ENCODE measurements at regions not wholly inside any gene's neighbourhood (a gene's known extent, or its start where the extent isn't known, plus 50 kb on each side); places are given as distances from the start of the nearest gene placed in this dataset.

DNA sequence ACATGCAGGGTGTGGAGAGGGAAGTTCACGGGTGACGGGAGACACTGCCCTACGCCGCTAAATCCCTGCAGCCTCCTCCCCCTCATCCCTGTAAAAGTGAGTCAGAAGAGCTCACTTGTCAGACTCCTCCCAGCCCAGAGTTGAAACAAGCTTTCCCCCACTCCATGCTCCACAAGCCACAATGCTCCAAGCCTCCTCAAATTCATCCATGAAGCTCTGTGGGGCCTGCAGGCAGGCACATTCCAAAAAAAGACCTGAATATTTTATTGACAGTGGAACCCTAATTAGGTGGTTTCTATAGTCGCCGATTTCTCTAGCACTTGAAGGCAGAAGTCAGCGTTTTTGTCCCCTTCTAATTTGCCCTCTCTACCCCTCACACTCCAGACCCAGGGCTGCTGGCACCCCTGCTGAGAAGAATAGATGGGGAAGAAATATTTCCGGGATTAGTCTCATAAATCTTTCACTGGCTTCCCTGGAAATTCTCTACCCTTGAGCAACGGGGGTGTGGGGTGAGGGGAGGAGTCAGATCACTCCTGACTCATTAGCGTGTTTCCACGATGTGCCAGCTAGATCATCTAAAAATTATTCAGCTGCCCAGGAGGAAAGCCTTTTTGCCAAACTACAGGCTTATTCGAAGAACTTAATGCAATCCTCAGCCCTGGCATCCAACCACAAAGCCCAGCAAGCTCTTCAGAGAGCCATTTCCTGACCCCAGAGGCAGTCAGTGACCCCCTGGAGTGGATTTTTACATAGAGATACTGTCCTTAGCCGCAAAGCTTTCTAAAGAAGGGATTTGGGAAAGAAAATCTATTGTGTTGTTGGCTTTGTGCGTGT is 97.1 kb downstream of the ENC1 start:
- peak; percentile 29 for TF ChIP-seq KDM4A (IDR thresholded peaks at IDR 0.05; ENCODE audit: low read depth, low read length, severe bottlenecking)
- TF ChIP-seq KDM1A (IDR thresholded peaks at IDR 0.05; ENCODE audit: borderline replicate concordance, low read length), result no peak
- TF ChIP-seq CBX5 (IDR thresholded peaks at IDR 0.05; ENCODE audit: low read depth, low read length), result no peak
- TF ChIP-seq, protein P1, sequence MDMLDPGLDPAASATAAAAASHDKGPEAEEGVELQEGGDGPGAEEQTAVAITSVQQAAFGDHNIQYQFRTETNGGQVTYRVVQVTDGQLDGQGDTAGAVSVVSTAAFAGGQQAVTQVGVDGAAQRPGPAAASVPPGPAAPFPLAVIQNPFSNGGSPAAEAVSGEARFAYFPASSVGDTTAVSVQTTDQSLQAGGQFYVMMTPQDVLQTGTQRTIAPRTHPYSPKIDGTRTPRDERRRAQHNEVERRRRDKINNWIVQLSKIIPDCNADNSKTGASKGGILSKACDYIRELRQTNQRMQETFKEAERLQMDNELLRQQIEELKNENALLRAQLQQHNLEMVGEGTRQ (IDR thresholded peaks at IDR 0.05; ENCODE audit: low read length), result no peak
- TF ChIP-seq EGR1 (IDR thresholded peaks at IDR 0.05; ENCODE audit: borderline replicate concordance, low read depth, low read length), result no peak
- no peak for TF ChIP-seq RAD21 (IDR thresholded peaks at IDR 0.05 in 1 of 2, conservative IDR thresholded peaks at IDR 0.05 in 1 of 2; ENCODE audit: low read depth in 2 of 2, low read length in 2 of 2)
- Histone ChIP-seq H4K8ac (ENCODE audit: extremely low read depth, insufficient read depth, low read length) (peak overlapping the region; percentile 77), H4K91ac (replicated peaks; ENCODE audit: insufficient read length, low read length) (peak overlapping the region; percentile 97), H3K18ac (ENCODE audit: extremely low read depth, low read length) (peak overlapping the region; percentile 95), H3K56ac (replicated peaks; ENCODE audit: insufficient read length, low read depth, low read length) (peak overlapping the region; percentile 47), H2BK12ac (ENCODE audit: low read depth, low read length) (peak overlapping the region; percentile 60; the same call in 1 of the 2 replicates), H3K4me1 (replicated peaks in 1 of 4; ENCODE audit: control insufficient read depth in 3 of 4, insufficient read depth in 4 of 4, low read length in 3 of 4) (peaks cover 2 to 10% (median 8%) of the 10 kb centered on the region in 4 experiments; a peak in 5 of 7 replicates), H3K23ac (ENCODE audit: insufficient read length) (no peak overlapping the region), H2BK20ac (ENCODE audit: low read length) (peak overlapping the region; percentile 89; the same call in 1 of the 2 replicates), H3K27ac (ENCODE audit: low read depth, low read length) (0 out of 2 replicates have a peak overlapping the region, but pooled peaks have one; percentile 10), H3K9ac (replicated peaks in 1 of 4; ENCODE audit: extremely low read depth in 1 of 4, low read depth in 3 of 4, low read length in 3 of 4) (no peak overlapping the region), H2AFZ (ENCODE audit: low read length) (no peak overlapping the region), H4K20me1 (replicated peaks in 1 of 2; ENCODE audit: control insufficient read depth in 1 of 2, insufficient read depth in 2 of 2, low read length in 2 of 2) (no peaks in the 10 kb centered on the region), H2BK5ac (ENCODE audit: low read depth, low read length) (peak overlapping the region; percentile 97; the same call in 1 of the 2 replicates), H3K4ac (replicated peaks; ENCODE audit: insufficient read length, low read depth, low read length) (peak overlapping the region; percentile 92), H3K14ac (ENCODE audit: insufficient read length) (no peak overlapping the region), H2AK5ac (ENCODE audit: low read depth, low read length) (no peak overlapping the region), H3K9me3 (ENCODE audit: insufficient read depth in 2 of 2, low read depth in 1 of 2, low read length in 1 of 2) (no peaks in the 10 kb centered on the region), H3K79me1 (ENCODE audit: low read depth, low read length) (no peaks in the 10 kb centered on the region), H3K27me3 (replicated peaks in 1 of 4; ENCODE audit: control insufficient read depth in 3 of 4, extremely low read depth in 1 of 4, insufficient read depth in 3 of 4, low read length in 3 of 4) (peaks cover 0 to 3% (median 0%) of the 10 kb centered on the region in 4 experiments; a peak in 1 of 7 replicates), H3K79me2 (ENCODE audit: control insufficient read depth in 1 of 2, insufficient read depth in 2 of 2, low read length in 2 of 2) (no peaks in the 10 kb centered on the region), H3K4me3 (ENCODE audit: extremely low read depth in 1 of 4, insufficient read depth in 2 of 4, low read depth in 3 of 4, low read length in 4 of 4) (peak overlapping the region in 1 of 4 experiments; percentile 44; a peak in 2 of 8 replicates), H3K4me2 (ENCODE audit: insufficient read depth in 1 of 2, low read depth in 2 of 2, low read length in 2 of 2) (peak overlapping the region; percentile 55 to 57), H4K5ac (ENCODE audit: insufficient read length, low read depth, low read length) (no peak overlapping the region), H3K23me2 (ENCODE audit: low read depth, low read length) (peaks cover 2% of the 10 kb centered on the region; the same call in 1 of the 2 replicates), H2BK120ac (replicated peaks; ENCODE audit: low read depth, low read length) (peak overlapping the region; percentile 99), H3K36me3 (ENCODE audit: control insufficient read depth in 2 of 4, insufficient read depth in 4 of 4, low read length in 3 of 4) (no peaks in the 10 kb centered on the region), H2BK15ac (ENCODE audit: low read length) (no peak overlapping the region)
- WGBS, 2 experiments (ENCODE audit: extremely low coverage in 1 of 2, insufficient coverage in 1 of 2, insufficient read length in 1 of 2, insufficient replicate concordance in 2 of 2, low coverage in 1 of 2, low lambda C conversion rate in 2 of 2, missing lambda C conversion rate in 1 of 2), result 13% methylated on average over 14 of the region's 14 CpGs; no CpG with 5 or more reads in 1 of the 2 experiments
- DNase-seq (ENCODE audit: low read depth in 1 of 2, low spot score in 2 of 2) (peak in 1 of 2 experiments; percentile 53), FAIRE-seq (no peak)
- CTCF ChIA-PET (ENCODE audit: partially characterized antibody), result interaction anchor here (0.7 kb wide), 1 partner anchor 87 kb away, joined by 3 read pairs; no protein-coding TSS in a partner anchor
- POLR2A ChIA-PET (ENCODE audit: partially characterized antibody), result interaction anchor here (0.6 to 1.3 kb wide), 3 partner anchors 97 to 464 kb away, joined by 3 to 4 read pairs (median 4); partner anchors contain the start of gene ENC1
